HepG2 (cell line): ENCODE measurements at regions not wholly inside any gene's neighbourhood (a gene's known extent, or its start where the extent isn't known, plus 50 kb on each side); places are given as distances from the start of the nearest gene placed in this dataset.

ENCODE experiments used
- EZH2 ChIP-seq: conservative IDR thresholded peaks from 2 replicates; pipeline ENCODE4 v1.6.1; 2012; ENCODE audit warnings: mild to moderate bottlenecking, low read depth, low read length, moderate library complexity
- HOXD1 ChIP-seq: sonication (generic); formaldehyde crosslinking; IDR thresholded peaks from 2 replicates; pipeline ENCODE4 v1.5.0; 2020; ENCODE audit warnings: missing genetic modification reagents
- MIXL1 ChIP-seq: IDR thresholded peaks from 2 replicates; pipeline ENCODE4 v1.6.1; 2016
- ZNF337 ChIP-seq: sonication (generic); formaldehyde crosslinking; IDR thresholded peaks from 2 replicates; pipeline ENCODE4 v1.5.1; 2020; ENCODE audit warnings: missing genetic modification reagents, low read depth, mild to moderate bottlenecking, borderline replicate concordance
- TF ChIP-seq, protein P1 (sequence below): sonication (generic); formaldehyde crosslinking; IDR thresholded peaks from 2 replicates; pipeline ENCODE4 v1.5.1; 2020; ENCODE audit warnings: missing genetic modification reagents, mild to moderate bottlenecking, borderline replicate concordance

DNA sequence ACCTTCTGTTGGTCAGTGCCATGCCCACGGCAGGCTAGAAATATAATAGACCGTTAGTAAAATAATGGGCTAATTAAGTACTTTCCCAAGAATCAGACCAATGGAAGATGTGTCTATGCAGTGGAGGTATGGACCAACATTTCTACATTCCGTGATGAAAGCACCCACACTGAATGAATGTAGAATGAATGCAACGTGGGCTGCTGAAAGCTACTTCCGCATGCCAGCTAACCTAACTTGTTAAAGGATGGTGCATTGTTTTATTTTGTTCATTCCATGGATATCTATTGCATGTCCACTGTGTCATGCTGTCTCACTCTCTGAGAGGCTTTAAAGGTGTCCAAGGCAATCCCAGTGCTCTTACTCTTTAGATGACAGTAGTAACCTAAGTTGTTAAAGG is 112.9 kb upstream of the CAV2 start:
- TF ChIP-seq MIXL1 (CRISPR knock-in tag) (no peak), ZNF337 (CRISPR knock-in tag) (no peak), EZH2 (no peak), HOXD1 (CRISPR knock-in tag) (no peak)
- TF ChIP-seq, protein P1, sequence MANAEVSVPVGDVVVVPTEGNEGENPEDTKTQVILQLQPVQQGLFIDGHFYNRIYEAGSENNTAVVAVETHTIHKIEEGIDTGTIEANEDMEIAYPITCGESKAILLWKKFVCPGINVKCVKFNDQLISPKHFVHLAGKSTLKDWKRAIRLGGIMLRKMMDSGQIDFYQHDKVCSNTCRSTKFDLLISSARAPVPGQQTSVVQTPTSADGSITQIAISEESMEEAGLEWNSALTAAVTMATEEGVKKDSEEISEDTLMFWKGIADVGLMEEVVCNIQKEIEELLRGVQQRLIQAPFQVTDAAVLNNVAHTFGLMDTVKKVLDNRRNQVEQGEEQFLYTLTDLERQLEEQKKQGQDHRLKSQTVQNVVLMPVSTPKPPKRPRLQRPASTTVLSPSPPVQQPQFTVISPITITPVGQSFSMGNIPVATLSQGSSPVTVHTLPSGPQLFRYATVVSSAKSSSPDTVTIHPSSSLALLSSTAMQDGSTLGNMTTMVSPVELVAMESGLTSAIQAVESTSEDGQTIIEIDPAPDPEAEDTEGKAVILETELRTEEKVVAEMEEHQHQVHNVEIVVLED, result no peak
